Stimulated activated CD8-positive, alpha-beta memory T cell treated with anti-CD3 and anti-CD28 coated beads, Interleukin-15, amount 100 ng/mL, for 1 hour (primary cell): ENCODE measurements at regions not wholly inside any gene's neighbourhood (a gene's known extent, or its start where the extent isn't known, plus 50 kb on each side); places are given as distances from the start of the nearest gene placed in this dataset.

ENCODE experiments used
- DNase-seq: peaks from one replicate; pipeline ENCODE4 v3.0.0-alpha.2; 2020; ENCODE audit warnings: low read depth

DNA sequence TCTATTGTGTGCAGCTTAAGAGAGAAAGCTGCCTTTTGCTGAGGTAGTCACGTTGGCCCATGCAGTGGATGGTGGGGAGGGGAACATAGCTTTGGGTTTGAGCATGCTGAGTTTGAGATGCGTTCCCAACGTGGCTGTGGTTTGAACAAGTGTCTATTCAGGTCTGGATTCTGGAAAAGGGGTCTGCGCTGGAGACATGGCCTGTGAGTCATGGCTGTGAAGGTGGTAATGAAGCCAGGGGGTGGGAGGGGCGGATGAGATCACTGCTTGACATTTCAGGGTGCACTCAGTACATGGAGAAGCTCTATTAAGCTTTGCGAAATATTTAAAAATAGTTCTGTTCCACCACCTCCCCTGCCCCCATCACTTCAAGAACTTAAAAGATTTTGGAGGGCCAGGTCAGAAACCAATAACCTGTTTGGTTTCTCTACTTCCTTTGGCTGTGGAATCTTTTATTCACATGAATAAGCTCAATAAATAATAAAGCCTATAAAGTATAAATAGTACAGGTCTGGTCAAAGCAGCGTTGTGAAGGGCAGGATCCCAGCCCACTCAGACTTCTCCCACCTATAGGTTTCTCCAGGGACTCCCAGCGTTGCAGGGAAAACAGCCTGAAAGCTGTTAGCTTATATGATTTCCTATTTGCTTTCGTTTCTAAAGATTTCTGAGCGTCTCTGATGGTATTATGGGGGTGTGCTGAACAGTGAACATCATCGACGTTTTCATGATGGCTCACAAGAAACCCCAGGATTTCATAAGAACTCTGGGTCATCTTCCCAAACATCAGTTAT is 189.9 kb downstream of the NSG2 start:
- DNase-seq = no peak

DNA sequence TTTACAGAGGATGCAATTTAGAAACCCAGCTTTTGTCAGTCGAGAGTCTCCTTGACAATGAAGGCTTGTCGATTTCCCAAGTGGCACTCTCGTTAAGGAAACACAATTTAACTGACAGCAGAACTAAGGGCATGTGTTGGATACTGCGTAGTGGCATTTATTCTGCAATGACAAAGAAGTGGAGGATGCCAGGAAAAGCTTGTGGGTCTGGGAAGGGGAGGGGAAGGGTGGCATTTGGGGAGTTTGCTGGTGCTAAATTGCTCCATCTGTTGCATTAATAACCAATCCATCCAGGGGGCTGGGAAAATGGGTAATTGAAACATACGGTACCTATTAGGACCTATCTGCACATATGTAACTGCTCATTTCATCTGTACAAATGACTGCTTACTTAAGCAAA is 190.6 kb downstream of the NSG2 start:
- DNase-seq = no peak

GRCh38 chr5:174239718-174240117 is 194.2 kb downstream of the NSG2 start:
- DNase-seq = no peak

DNA sequence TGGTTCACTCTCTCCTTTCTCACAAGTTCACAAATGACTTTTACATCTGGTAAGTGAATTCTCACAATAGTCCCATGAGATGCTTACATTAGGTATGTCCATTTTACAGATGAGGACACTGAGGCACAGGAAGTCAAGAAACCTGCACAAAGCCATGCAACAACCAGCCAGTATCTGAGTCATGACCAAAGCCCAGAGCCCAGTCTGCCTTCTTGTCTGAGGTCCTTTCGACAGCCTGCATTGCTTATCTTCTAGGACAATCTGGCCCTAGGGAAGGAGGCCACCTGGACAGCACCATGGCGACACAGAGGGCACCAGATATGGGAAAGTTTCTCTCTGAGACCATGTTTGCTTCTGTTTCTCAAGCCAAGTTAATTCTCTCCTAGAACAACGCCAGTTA is 197.1 kb downstream of the NSG2 start:
- no peak for DNase-seq

DNA sequence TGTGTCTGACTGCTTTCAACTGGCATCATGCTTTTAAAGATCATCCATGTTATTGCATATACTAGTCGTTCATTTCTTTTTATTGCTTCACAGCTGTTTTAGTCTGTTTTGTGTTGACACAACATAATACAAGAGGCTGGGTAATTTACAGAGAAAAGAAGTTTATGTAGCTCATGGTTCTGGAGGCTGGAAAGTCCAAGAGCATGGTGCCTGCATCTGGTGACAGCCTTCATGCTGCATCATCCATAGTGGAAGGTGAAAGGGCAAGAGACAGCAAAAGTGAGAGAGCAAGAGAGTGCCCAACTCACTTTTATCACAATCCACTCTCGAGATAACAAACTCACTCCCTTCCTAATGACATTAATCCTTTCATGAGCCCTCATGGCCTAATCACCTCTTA is 198.4 kb downstream of the NSG2 start:
- DNase-seq = no peak

- DNase-seq = no peak
Measured at GRCh38 chr5:174245516-174246075, 200.1 kb downstream of the NSG2 start.

DNA sequence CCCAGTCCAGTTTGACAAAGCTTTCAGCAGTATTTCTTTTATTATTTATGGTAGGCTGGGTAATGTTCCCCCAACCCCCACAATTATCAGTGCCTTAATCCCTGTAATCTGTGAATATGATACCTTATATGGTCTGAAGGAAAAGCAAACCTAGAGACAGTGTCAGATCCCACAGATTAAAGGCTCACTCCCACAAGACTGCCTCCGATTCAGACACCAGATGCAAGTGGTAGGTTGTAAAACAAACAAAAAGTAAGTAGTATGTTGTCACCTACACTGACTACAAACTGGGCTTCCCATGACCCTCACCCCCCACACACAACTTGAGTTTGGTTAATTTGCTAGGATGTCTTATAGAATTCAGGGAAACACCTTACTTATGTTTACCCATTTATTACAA is 201.2 kb downstream of the NSG2 start:
- DNase-seq = no peak

DNA sequence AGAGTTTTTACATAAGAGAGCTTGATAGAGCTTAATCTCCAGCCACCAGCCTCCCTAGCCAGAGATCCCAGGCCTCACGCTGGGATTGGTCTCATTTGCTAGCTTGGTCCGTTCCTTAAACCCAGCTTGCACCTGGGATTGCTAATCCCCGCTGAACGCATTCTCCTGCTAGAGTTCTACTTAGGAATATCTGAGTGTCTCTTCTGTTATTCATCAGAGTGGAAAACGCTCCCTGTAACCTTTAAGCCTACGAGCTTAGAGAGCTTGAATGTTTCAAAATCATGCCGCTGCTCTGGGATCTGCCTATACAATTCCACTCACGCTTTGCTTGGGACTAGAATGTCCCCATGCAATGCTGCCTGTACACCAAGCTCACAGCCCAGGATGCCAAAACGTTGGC is 201.8 kb downstream of the NSG2 start:
- DNase-seq = no peak

GRCh38 chr5:174251305-174252000 is 205.9 kb downstream of the NSG2 start:
- no peak for DNase-seq

DNA sequence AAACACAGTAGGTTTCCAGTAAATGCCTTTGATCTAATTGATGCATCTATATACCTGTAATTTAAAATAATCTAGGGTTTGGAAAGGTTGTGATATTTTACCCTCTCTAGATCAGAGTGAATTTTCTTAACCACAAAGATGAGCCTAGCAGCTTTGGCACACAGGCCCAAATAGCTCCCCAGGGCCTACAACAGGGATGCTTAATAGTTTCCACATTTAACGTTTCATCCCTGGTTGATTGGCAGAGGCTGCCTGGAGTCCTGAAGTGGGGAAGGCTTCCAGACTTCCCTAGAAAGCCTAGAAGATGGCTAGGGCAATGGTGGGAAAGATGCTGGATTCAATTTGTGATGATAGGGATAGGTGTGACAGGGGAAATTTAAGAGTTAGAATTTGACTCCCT is 206.6 kb downstream of the NSG2 start:
- DNase-seq = no peak

DNA sequence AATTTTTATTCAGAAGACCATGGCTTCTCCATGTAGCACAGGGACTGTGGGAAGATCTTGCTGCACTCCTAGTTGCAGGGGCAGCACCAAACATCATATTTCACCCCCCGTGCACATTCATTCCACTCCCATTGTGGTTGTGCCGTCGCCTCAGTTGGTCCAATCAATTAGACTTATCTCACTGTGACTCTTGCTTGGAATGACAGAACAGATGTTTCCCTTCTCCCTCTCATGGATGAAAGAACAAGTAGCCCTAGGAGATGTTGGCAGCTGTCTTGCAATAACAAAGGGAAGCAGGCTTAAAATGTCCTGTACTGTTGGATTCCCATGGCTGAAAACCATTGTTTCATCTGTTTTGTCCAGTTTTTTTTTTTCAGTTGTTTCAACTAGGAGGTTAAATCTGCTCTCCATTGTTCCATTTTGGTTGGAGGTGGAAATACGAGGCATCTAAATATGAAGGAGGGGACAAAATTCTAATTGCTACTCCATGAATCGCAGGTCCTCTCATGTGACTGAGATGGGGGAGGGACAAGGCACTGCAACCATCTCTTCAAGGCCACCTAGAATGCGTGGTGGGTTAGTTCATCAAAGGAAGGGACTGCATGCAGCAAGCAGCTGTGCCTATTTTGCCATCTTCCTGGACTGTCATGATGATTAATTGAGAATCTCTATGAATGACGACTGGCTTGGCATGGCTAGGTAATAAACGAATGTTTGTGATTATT is 214.4 kb downstream of the NSG2 start:
- no peak for DNase-seq

DNA sequence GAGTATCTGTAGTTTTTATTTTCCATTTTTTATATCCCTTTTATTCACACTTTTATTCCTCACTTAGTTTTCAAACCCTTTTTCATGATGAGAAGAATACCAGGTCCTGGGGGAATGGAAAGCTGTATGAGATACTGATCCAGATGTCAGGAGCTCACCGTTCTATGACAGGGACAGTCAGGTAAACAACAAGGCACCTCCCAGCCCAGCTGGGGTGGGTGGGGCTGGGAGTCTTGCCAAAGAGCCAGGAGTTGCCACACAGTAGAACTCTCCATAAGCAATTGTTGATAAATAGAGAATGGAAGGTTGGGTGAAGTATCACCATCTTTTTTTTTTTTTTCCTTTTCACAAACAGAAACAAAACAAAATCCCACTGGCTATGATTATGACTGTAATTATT is 225.8 kb downstream of the NSG2 start:
- no peak for DNase-seq

DNA sequence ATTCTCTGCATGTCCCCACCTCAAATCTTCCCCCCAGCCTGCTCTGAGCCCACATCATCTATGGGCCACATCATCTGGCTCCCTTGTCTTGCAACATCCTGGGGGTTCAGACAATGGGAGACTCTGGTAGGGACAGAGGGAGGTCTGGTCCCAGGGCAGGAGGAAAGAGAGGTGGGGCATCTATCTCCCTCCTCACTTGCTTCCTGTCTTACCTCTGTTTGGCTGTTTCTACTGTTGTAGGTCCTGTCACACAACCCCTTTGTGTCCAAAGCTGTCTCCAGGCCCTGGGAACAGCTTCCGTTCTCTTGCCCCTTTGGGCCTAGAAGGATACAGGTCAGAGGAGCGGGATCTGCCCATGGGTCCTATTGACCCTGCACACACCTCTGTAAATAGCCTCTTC is 227.2 kb downstream of the NSG2 start:
- no peak for DNase-seq

GRCh38 chr5:174273325-174273724 is 227.8 kb downstream of the NSG2 start:
- DNase-seq = no peak

- DNase-seq = no peak
Measured at GRCh38 chr5:174275959-174276358, 230.5 kb downstream of the NSG2 start.

- no peak for DNase-seq
Measured at GRCh38 chr5:174281089-174281760, 235.7 kb downstream of the NSG2 start.

DNA sequence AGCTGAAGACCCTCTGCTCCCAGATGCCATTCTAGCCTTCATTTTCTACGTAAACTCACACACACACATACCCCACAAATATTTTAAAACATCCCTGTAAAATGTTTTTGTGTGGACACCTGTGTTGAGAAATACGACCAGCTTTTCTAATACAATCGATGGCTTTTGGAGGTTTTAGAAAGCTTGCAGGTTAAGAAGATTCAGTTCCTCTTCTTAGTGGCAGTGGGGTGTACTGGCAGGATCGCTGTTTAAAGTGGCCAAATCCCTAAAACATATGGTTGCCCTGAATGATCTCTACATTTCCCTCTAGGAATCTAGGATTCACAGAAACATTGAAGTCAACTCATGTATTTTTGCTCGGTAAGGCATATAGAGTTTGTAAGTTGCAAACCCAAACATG is 236.3 kb downstream of the NSG2 start:
- DNase-seq = no peak

DNA sequence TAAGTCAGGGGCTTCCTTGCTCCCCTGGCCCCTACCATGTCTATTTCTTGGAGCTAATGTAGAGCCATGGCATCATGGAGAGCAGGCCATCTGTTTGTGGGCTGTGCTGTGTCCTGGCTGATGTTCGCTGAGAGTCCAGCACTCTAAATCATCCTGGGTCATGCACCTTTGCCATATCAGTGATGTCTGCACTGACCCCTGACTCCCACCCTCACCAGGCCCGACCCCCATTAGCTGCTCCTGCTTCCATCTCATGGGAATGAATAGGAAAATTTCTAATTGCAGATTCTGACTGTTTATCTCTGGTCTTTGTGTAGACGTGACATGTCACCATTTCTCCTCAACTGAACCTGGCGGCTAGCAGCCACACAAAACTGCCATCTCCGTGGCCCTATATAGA is 236.9 kb downstream of the NSG2 start:
- DNase-seq = no peak

- no peak for DNase-seq
Measured at GRCh38 chr5:174283211-174284005, 237.9 kb downstream of the NSG2 start.

DNA sequence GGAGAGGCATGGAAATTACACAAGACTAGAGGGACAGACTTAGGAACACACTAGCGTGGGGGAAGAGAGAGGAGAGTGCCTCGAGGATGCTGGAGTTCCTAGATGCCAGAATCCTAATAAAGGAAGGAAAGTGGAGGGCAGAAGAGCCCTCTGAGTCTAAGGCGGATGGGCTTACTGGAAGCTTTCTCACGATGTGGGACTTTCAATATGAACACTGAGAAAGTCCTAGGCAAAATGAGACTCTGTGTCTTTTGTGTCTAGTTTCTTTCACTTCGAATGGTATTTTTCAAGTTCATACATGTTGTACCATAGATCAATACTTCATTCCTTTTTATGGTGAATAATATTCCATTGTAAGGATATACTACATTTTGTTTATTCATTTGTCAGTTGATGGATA is 239.4 kb downstream of the NSG2 start:
- no peak for DNase-seq

- DNase-seq = no peak
Measured at GRCh38 chr5:174287761-174288160, 242.3 kb downstream of the NSG2 start.
